OCI-LY1 (cell line): ENCODE measurements at regions not wholly inside any gene's neighbourhood (a gene's known extent, or its start where the extent isn't known, plus 50 kb on each side); places are given as distances from the start of the nearest gene placed in this dataset.

Experiments
- H2AFZ ChIP-seq: fragments of 200-600 bp; sonication (generic), shearing (Covaris generic); 2 replicates; pipeline ENCODE4 v1.6.0; 2014; ENCODE audit warnings: antibody characterized with exemption, mild to moderate bottlenecking, low read length
- H3F3A ChIP-seq: fragments of 200-600 bp; sonication (generic), shearing (Covaris generic); 2 replicates; pipeline ENCODE4 v1.6.0; 2014; ENCODE audit warnings: mild to moderate bottlenecking, antibody characterized with exemption, low read length, moderate library complexity; ENCODE audit not compliant: insufficient read depth
- H3K27ac ChIP-seq: fragments of 200-600 bp; sonication (generic); 2 replicates; pipeline ENCODE4 v1.5.1; 2014; ENCODE audit warnings: low read length, mixed run types, mild to moderate bottlenecking, low read depth; ENCODE audit not compliant: poor library complexity, severe bottlenecking
- H3K27me3 ChIP-seq: fragments of 200-600 bp; sonication (generic); 2 replicates; pipeline ENCODE4 v1.6.0; 2014; ENCODE audit warnings: antibody characterized with exemption, mild to moderate bottlenecking, low read length, moderate library complexity; ENCODE audit not compliant: insufficient read depth
- H3K36me3 ChIP-seq: fragments of 200-600 bp; sonication (generic); 2 replicates; pipeline ENCODE4 v1.6.1; 2014; ENCODE audit warnings: mild to moderate bottlenecking, antibody characterized with exemption, low read length, moderate library complexity, mixed read lengths; ENCODE audit not compliant: insufficient read depth
- H3K4me1 ChIP-seq: fragments of 200-600 bp; sonication (generic); 2 replicates; pipeline ENCODE4 v1.5.1; 2014; ENCODE audit warnings: mild to moderate bottlenecking, low read length, moderate library complexity; ENCODE audit not compliant: insufficient read depth, severe bottlenecking
- H3K4me2 ChIP-seq: fragments of 200-600 bp; sonication (generic), shearing (Covaris generic); 2 replicates; pipeline ENCODE4 v1.6.1; 2014; ENCODE audit warnings: low read length
- H3K4me3 ChIP-seq: fragments of 200-600 bp; sonication (generic); 2 replicates; pipeline ENCODE4 v1.5.1; 2014; ENCODE audit warnings: low read length, low read depth, mild to moderate bottlenecking, mixed read lengths; ENCODE audit not compliant: poor library complexity, severe bottlenecking
- H3K79me2 ChIP-seq: fragments of 200-600 bp; shearing (Covaris generic); 2 replicates; pipeline ENCODE4 v1.6.1; 2016; ENCODE audit warnings: mixed run types, low read length, mixed read lengths; ENCODE audit not compliant: insufficient read depth
- H3K9ac ChIP-seq: fragments of 200-600 bp; sonication (generic), shearing (Covaris generic); 2 replicates; pipeline ENCODE4 v1.6.1; 2014; ENCODE audit warnings: mild to moderate bottlenecking, low read length, mixed read lengths
- H3K9me2 ChIP-seq: fragments of 200-600 bp; sonication (generic), shearing (Covaris generic); 2 replicates; pipeline ENCODE4 v1.6.1; 2014; ENCODE audit warnings: low read depth, mild to moderate bottlenecking, low read length, mixed read lengths
- H3K9me3 ChIP-seq: fragments of 200-600 bp; shearing (Covaris generic); 2 replicates; pipeline ENCODE4 v1.6.1; 2014; ENCODE audit warnings: low read length, mixed read lengths
- H4K20me1 ChIP-seq: fragments of 200-600 bp; sonication (generic), shearing (Covaris generic); 2 replicates; pipeline ENCODE4 v1.6.0; 2016; ENCODE audit warnings: mild to moderate bottlenecking, low read length; ENCODE audit not compliant: insufficient read depth
- EZH2 ChIP-seq: fragments of 200-600 bp; sonication (generic), shearing (Covaris generic); IDR thresholded peaks from 2 replicates; pipeline ENCODE4 v1.8.0; 2017; ENCODE audit warnings: borderline replicate concordance, mixed run types, mild to moderate bottlenecking, antibody characterized with exemption, low read length, moderate library complexity, mixed read lengths
- TF ChIP-seq, protein P1 (sequence below): fragments of 200-600 bp; sonication (generic), shearing (Covaris generic); IDR thresholded peaks from 2 replicates; pipeline ENCODE4 v1.5.1; 2017; ENCODE audit warnings: mild to moderate bottlenecking, antibody characterized with exemption, low read length, moderate library complexity, mixed read lengths

DNA sequence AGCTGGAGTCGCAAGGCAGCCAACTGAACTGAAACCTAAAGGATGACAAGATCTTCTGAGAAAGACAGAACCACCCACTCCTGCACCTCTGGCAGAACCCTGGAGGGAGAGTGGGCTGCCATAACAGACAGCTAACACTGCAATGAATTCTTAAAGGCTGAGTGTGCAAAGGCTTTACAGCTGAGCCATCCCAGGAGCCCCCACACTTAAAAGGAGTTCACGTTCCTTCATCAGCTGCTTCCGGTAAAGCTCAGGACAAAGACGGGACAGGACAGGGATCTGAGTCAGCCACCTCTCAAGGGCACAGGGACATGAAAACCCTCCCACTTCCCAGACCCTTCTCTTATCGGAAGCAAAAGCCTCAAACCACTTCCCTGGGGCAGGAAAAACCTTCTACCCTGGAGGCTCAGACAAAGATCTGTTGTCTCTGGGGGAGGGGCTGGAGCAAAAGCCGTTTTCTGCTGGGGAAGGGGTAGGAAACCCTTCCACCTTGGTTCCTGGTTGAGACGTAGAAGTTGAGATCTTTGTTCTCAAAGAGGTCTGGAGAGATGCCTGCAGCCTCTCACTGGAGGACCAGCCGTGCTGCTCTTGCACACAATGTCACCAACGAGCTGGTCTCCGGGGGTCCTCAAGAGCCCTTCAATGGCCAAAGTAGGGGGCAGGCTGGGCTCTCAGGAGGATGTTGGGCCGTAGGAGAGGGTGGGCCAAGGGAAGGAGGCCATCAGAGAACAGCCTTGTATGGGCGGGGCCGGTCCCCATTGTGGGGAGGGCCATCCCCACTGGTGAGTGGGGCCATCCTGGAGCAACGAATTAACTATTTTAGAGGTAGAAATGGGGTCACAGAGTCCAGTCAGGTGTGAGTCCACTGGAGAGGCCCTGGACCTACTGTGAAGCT, 452.4 kb downstream of the PTPRU start:
- Histone ChIP-seq H3F3A (no peaks in the 10 kb centered on the region), H3K27ac (no peak overlapping the region), H2AFZ (no peak overlapping the region), H3K9me2 (no peaks in the 10 kb centered on the region), H3K4me1 (no peaks in the 10 kb centered on the region), H3K4me2 (no peak overlapping the region), H3K27me3 (peaks cover 4% of the 10 kb centered on the region), H4K20me1 (no peaks in the 10 kb centered on the region), H3K36me3 (no peaks in the 10 kb centered on the region), H3K9me3 (no peaks in the 10 kb centered on the region), H3K79me2 (no peaks in the 10 kb centered on the region), H3K9ac (no peak overlapping the region), H3K4me3 (no peak overlapping the region)
- TF ChIP-seq, protein P1, sequence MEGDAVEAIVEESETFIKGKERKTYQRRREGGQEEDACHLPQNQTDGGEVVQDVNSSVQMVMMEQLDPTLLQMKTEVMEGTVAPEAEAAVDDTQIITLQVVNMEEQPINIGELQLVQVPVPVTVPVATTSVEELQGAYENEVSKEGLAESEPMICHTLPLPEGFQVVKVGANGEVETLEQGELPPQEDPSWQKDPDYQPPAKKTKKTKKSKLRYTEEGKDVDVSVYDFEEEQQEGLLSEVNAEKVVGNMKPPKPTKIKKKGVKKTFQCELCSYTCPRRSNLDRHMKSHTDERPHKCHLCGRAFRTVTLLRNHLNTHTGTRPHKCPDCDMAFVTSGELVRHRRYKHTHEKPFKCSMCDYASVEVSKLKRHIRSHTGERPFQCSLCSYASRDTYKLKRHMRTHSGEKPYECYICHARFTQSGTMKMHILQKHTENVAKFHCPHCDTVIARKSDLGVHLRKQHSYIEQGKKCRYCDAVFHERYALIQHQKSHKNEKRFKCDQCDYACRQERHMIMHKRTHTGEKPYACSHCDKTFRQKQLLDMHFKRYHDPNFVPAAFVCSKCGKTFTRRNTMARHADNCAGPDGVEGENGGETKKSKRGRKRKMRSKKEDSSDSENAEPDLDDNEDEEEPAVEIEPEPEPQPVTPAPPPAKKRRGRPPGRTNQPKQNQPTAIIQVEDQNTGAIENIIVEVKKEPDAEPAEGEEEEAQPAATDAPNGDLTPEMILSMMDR: no peak
- no peak for TF ChIP-seq EZH2

DNA sequence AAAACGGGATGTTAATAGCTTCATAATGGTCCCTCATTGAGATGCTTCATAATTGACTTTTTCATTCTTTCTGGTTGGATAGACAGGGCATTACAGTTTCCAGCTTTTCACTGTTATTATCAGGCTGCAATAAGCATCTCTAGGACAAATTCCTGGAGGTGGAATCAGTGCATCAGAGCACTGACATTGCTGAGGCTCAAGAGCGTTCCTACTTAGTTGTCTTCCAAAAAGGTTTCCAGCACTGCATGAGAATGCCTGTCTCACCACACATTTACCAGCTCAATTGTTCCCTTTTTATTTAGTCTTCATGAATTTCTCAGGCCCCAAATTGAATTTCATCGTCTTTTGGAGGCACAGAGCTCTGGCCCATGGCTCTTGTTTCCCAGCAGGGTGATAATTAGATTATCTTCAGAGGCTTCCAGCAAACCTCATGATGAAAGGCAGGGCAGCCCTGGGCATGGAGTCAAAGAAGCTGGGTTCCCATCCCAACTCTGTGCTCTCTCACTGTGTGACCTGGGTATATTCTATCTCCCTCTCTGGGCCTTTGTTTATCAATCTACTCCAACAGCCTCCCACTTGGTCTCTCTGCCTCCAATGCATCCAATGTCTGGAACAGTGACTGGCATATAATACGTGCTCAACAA, 451.4 kb downstream of the PTPRU start:
- Histone ChIP-seq H3K4me1 (no peaks in the 10 kb centered on the region), H3F3A (no peaks in the 10 kb centered on the region), H4K20me1 (no peaks in the 10 kb centered on the region), H3K79me2 (no peaks in the 10 kb centered on the region), H2AFZ (no peak overlapping the region), H3K9me3 (no peaks in the 10 kb centered on the region), H3K4me3 (no peak overlapping the region), H3K36me3 (no peaks in the 10 kb centered on the region), H3K9ac (no peak overlapping the region), H3K9me2 (no peaks in the 10 kb centered on the region), H3K27ac (no peak overlapping the region), H3K4me2 (no peak overlapping the region), H3K27me3 (peaks cover 4% of the 10 kb centered on the region)
- TF ChIP-seq, protein P1: no peak
- TF ChIP-seq EZH2: no peak

DNA sequence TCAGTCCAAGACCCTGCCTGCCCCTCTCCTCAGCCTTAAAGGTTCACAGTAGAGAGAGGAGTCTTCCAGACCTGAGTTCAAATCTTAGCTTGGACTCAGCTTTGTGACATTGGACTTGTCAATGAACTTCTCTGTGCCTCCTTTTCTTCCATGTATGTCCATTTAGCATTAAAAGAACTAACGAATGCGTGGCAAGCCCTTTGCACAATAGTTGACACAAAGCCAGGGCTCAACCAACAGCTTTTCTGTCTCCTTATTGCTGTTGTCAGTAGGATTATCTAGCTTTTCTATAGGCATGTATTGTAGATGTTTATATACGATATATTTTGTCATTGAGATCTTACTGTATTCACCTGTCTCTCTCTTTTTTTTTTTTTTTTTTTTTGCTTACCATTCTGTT, 450.8 kb downstream of the PTPRU start:
- TF ChIP-seq, protein P1: no peak
- no peak for TF ChIP-seq EZH2
- Histone ChIP-seq H2AFZ (no peak overlapping the region), H3K9me3 (no peaks in the 10 kb centered on the region), H3K36me3 (no peaks in the 10 kb centered on the region), H3K4me2 (no peak overlapping the region), H3F3A (no peaks in the 10 kb centered on the region), H3K9me2 (no peaks in the 10 kb centered on the region), H4K20me1 (no peaks in the 10 kb centered on the region), H3K4me1 (no peaks in the 10 kb centered on the region), H3K9ac (no peak overlapping the region), H3K27me3 (peaks cover 4% of the 10 kb centered on the region), H3K27ac (no peak overlapping the region), H3K4me3 (no peak overlapping the region), H3K79me2 (no peaks in the 10 kb centered on the region)
